ENCODE measurements at regions not wholly inside any gene's neighbourhood (a gene's known extent, or its start where the extent isn't known, plus 50 kb on each side); places are given as distances from the start of the nearest gene placed in this dataset.

DNA sequence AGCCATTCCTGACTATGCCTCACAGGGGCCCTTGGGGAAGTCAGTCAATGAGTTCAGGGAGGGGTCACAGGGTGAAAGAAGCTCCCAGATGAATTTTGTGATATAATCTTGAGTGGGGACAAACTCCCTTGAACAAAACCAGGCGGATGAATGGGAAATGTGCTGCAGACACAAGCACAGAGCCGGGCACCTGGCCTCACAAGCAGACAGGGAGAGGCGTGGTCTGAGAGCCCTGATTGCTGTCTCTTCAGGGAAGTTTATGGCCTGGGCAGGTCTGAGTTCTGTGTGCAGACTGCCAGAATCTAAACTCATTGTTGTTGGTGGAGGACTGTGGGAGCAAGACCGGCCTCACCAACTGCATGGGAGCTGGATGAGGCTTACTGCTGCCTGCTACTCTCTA is 591.8 kb downstream of the EPHA3 start:
- TF ChIP-seq, protein P1, sequence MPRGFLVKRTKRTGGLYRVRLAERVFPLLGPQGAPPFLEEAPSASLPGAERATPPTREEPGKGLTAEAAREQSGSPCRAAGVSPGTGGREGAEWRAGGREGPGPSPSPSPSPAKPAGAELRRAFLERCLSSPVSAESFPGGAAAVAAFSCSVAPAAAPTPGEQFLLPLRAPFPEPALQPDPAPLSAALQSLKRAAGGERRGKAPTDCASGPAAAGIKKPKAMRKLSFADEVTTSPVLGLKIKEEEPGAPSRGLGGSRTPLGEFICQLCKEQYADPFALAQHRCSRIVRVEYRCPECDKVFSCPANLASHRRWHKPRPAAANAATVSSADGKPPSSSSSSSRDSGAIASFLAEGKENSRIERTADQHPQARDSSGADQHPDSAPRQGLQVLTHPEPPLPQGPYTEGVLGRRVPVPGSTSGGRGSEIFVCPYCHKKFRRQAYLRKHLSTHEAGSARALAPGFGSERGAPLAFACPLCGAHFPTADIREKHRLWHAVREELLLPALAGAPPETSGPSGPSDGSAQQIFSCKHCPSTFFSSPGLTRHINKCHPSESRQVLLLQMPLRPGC (tag by site-specific recombination; IDR thresholded peaks at IDR 0.05) = no peak
- TF ChIP-seq ZNF521 (tag by site-specific recombination; IDR thresholded peaks at IDR 0.05) (no peak), MZF1 (tag by site-specific recombination; IDR thresholded peaks at IDR 0.05; ENCODE audit: borderline replicate concordance) (no peak), ZNF561 (tag by site-specific recombination; IDR thresholded peaks at IDR 0.05; ENCODE audit: borderline replicate concordance) (no peak), SCRT2 (tag by site-specific recombination; IDR thresholded peaks at IDR 0.05) (no peak), ZNF221 (tag by site-specific recombination; IDR thresholded peaks at IDR 0.05; ENCODE audit: borderline replicate concordance) (no peak), ZNF701 (tag by site-specific recombination; IDR thresholded peaks at IDR 0.05) (no peak), KLF7 (tag by site-specific recombination; IDR thresholded peaks at IDR 0.05; ENCODE audit: borderline replicate concordance) (no peak), ZNF214 (tag by site-specific recombination; IDR thresholded peaks at IDR 0.05; ENCODE audit: borderline replicate concordance) (no peak)
- TF ChIP-seq, protein P2, sequence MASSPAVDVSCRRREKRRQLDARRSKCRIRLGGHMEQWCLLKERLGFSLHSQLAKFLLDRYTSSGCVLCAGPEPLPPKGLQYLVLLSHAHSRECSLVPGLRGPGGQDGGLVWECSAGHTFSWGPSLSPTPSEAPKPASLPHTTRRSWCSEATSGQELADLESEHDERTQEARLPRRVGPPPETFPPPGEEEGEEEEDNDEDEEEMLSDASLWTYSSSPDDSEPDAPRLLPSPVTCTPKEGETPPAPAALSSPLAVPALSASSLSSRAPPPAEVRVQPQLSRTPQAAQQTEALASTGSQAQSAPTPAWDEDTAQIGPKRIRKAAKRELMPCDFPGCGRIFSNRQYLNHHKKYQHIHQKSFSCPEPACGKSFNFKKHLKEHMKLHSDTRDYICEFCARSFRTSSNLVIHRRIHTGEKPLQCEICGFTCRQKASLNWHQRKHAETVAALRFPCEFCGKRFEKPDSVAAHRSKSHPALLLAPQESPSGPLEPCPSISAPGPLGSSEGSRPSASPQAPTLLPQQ (tag by site-specific recombination; IDR thresholded peaks at IDR 0.05) = no peak
- TF ChIP-seq, protein P3, sequence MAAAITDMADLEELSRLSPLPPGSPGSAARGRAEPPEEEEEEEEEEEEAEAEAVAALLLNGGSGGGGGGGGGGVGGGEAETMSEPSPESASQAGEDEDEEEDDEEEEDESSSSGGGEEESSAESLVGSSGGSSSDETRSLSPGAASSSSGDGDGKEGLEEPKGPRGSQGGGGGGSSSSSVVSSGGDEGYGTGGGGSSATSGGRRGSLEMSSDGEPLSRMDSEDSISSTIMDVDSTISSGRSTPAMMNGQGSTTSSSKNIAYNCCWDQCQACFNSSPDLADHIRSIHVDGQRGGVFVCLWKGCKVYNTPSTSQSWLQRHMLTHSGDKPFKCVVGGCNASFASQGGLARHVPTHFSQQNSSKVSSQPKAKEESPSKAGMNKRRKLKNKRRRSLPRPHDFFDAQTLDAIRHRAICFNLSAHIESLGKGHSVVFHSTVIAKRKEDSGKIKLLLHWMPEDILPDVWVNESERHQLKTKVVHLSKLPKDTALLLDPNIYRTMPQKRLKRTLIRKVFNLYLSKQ (tag by site-specific recombination; IDR thresholded peaks at IDR 0.05; ENCODE audit: borderline replicate concordance) = no peak
- TF ChIP-seq, protein P4, sequence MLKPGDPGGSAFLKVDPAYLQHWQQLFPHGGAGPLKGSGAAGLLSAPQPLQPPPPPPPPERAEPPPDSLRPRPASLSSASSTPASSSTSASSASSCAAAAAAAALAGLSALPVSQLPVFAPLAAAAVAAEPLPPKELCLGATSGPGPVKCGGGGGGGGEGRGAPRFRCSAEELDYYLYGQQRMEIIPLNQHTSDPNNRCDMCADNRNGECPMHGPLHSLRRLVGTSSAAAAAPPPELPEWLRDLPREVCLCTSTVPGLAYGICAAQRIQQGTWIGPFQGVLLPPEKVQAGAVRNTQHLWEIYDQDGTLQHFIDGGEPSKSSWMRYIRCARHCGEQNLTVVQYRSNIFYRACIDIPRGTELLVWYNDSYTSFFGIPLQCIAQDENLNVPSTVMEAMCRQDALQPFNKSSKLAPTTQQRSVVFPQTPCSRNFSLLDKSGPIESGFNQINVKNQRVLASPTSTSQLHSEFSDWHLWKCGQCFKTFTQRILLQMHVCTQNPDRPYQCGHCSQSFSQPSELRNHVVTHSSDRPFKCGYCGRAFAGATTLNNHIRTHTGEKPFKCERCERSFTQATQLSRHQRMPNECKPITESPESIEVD (tag by site-specific recombination; IDR thresholded peaks at IDR 0.05) = no peak
- TF ChIP-seq, protein P5, sequence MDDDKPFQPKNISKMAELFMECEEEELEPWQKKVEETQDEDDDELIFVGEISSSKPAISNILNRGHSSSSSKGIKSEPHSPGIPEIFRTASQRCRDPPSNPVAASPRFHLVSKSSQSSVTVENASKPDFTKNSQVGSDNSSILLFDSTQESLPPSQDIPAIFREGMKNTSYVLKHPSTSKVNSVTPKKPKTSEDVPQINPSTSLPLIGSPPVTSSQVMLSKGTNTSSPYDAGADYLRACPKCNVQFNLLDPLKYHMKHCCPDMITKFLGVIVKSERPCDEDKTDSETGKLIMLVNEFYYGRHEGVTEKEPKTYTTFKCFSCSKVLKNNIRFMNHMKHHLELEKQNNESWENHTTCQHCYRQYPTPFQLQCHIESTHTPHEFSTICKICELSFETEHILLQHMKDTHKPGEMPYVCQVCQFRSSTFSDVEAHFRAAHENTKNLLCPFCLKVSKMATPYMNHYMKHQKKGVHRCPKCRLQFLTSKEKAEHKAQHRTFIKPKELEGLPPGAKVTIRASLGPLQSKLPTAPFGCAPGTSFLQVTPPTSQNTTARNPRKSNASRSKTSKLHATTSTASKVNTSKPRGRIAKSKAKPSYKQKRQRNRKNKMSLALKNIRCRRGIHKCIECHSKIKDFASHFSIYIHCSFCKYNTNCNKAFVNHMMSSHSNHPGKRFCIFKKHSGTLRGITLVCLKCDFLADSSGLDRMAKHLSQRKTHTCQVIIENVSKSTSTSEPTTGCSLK (tag by site-specific recombination; IDR thresholded peaks at IDR 0.05) = no peak
- TF ChIP-seq, protein P6, sequence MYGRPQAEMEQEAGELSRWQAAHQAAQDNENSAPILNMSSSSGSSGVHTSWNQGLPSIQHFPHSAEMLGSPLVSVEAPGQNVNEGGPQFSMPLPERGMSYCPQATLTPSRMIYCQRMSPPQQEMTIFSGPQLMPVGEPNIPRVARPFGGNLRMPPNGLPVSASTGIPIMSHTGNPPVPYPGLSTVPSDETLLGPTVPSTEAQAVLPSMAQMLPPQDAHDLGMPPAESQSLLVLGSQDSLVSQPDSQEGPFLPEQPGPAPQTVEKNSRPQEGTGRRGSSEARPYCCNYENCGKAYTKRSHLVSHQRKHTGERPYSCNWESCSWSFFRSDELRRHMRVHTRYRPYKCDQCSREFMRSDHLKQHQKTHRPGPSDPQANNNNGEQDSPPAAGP (tag by site-specific recombination; IDR thresholded peaks at IDR 0.05) = no peak
- TF ChIP-seq, protein P7, sequence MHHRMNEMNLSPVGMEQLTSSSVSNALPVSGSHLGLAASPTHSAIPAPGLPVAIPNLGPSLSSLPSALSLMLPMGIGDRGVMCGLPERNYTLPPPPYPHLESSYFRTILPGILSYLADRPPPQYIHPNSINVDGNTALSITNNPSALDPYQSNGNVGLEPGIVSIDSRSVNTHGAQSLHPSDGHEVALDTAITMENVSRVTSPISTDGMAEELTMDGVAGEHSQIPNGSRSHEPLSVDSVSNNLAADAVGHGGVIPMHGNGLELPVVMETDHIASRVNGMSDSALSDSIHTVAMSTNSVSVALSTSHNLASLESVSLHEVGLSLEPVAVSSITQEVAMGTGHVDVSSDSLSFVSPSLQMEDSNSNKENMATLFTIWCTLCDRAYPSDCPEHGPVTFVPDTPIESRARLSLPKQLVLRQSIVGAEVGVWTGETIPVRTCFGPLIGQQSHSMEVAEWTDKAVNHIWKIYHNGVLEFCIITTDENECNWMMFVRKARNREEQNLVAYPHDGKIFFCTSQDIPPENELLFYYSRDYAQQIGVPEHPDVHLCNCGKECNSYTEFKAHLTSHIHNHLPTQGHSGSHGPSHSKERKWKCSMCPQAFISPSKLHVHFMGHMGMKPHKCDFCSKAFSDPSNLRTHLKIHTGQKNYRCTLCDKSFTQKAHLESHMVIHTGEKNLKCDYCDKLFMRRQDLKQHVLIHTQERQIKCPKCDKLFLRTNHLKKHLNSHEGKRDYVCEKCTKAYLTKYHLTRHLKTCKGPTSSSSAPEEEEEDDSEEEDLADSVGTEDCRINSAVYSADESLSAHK (tag by site-specific recombination; IDR thresholded peaks at IDR 0.05) = no peak
- CTCF ChIA-PET = no interaction called here
- H3K36me3 ChIP-seq (ENCODE audit: control insufficient read depth in 2 of 2, insufficient read depth in 1 of 2, low read length in 2 of 2) = no peaks in the 10 kb centered on the region
- H3K9me3 ChIP-seq (ENCODE audit: control insufficient read depth, insufficient read depth, low read depth, low read length) = no peaks in the 10 kb centered on the region
- H3K4me1 ChIP-seq (ENCODE audit: control insufficient read depth, insufficient read depth, low read length) = peaks cover 2% of the 10 kb centered on the region; the same call in 1 of the 2 replicates
- no peak overlapping the region for H3K27ac ChIP-seq (ENCODE audit: extremely low read depth, low read depth, low read length)
- H3K4me3 ChIP-seq (ENCODE audit: low read depth, low read length) = no peak overlapping the region
- POLR2A ChIA-PET = no interaction called here

All from HEK293 (cell line).